ENCODE measurements at regions not wholly inside any gene's neighbourhood (a gene's known extent, or its start where the extent isn't known, plus 50 kb on each side); places are given as distances from the start of the nearest gene placed in this dataset.
"Not testable (repeated sequence)": the region's sequence is repeated elsewhere in the genome, so short reads cannot be mapped to it uniquely, and the experiment has no call there.

- DNase-seq (ENCODE audit: low read depth in 2 of 3, low spot score in 2 of 3): no peak
These were observed 53.5 kb downstream of the XCL2 start for GRCh38 chr1:168490306-168490705.

- DNase-seq (ENCODE audit: low read depth in 2 of 3, low spot score in 2 of 3): no peak
These were observed 55.7 kb downstream of the XCL2 start for GRCh38 chr1:168488138-168488537.

GRCh38 chr1:168486820-168487219 lies 57.0 kb downstream of the XCL2 start:
- DNase-seq (ENCODE audit: low read depth in 2 of 3, low spot score in 2 of 3): not testable (repeated sequence)

GRCh38 chr1:168485048-168485447 lies 58.7 kb downstream of the XCL2 start:
- DNase-seq (ENCODE audit: low read depth in 2 of 3, low spot score in 2 of 3): no peak

- DNase-seq (ENCODE audit: low read depth in 2 of 3, low spot score in 2 of 3): no peak
These were observed 59.7 kb downstream of the XCL2 start for GRCh38 chr1:168484083-168484482.

- DNase-seq (ENCODE audit: low read depth in 2 of 3, low spot score in 2 of 3): no peak
These were observed 60.3 kb downstream of the XCL2 start for GRCh38 chr1:168483539-168483938.

GRCh38 chr1:168482106-168482505 lies 61.7 kb downstream of the XCL2 start:
- no peak for DNase-seq (ENCODE audit: low read depth in 2 of 3, low spot score in 2 of 3)

- no peak for DNase-seq (ENCODE audit: low read depth in 2 of 3, low spot score in 2 of 3)
These were observed 62.2 kb downstream of the XCL2 start for GRCh38 chr1:168481586-168481985.

- no peak for DNase-seq (ENCODE audit: low read depth in 2 of 3, low spot score in 2 of 3)
These were observed 62.8 kb downstream of the XCL2 start for GRCh38 chr1:168480997-168481396.

GRCh38 chr1:168477792-168478191 lies 66.0 kb downstream of the XCL2 start:
- no peak for DNase-seq (ENCODE audit: low read depth in 2 of 3, low spot score in 2 of 3)

GRCh38 chr1:168476588-168477385 lies 67.0 kb downstream of the XCL2 start:
- no peak for DNase-seq (ENCODE audit: low read depth in 2 of 3, low spot score in 2 of 3)

GRCh38 chr1:168474322-168474721 lies 69.5 kb downstream of the XCL2 start:
- no peak for DNase-seq (ENCODE audit: low read depth in 2 of 3, low spot score in 2 of 3)

- no peak for DNase-seq (ENCODE audit: low read depth in 2 of 3, low spot score in 2 of 3)
These were observed 70.7 kb downstream of the XCL2 start for GRCh38 chr1:168473126-168473525.

- DNase-seq (ENCODE audit: low read depth in 2 of 3, low spot score in 2 of 3): no peak
These were observed 71.6 kb downstream of the XCL2 start for GRCh38 chr1:168472223-168472622.

GRCh38 chr1:168470901-168471431 lies 72.8 kb downstream of the XCL2 start:
- DNase-seq (ENCODE audit: low read depth in 2 of 3, low spot score in 2 of 3): no peak

- DNase-seq (ENCODE audit: low read depth in 2 of 3, low spot score in 2 of 3): peak in 2 of 3 experiments; percentile 26 to 33
These were observed 74.1 kb downstream of the XCL2 start for GRCh38 chr1:168469690-168470089.

- DNase-seq (ENCODE audit: low read depth in 2 of 3, low spot score in 2 of 3): no peak
These were observed 75.0 kb downstream of the XCL2 start for GRCh38 chr1:168468822-168469221.

- DNase-seq (ENCODE audit: low read depth in 2 of 3, low spot score in 2 of 3): no peak
These were observed 75.6 kb downstream of the XCL2 start for GRCh38 chr1:168468042-168468809.

- DNase-seq (ENCODE audit: low read depth in 2 of 3, low spot score in 2 of 3): no peak
These were observed 76.3 kb downstream of the XCL2 start for GRCh38 chr1:168467452-168467851.

- DNase-seq (ENCODE audit: low read depth in 2 of 3, low spot score in 2 of 3): no peak
These were observed 77.1 kb downstream of the XCL2 start for GRCh38 chr1:168466714-168467131.

- DNase-seq (ENCODE audit: low read depth in 2 of 3, low spot score in 2 of 3): peak in 2 of 3 experiments; percentile 20
These were observed 77.6 kb downstream of the XCL2 start for GRCh38 chr1:168466092-168466713.

- DNase-seq (ENCODE audit: low read depth in 2 of 3, low spot score in 2 of 3): not testable (repeated sequence)
These were observed 82.7 kb downstream of the XCL2 start for GRCh38 chr1:168461108-168461507.
